ENCODE measurements at regions not wholly inside any gene's neighbourhood (a gene's known extent, or its start where the extent isn't known, plus 50 kb on each side); places are given as distances from the start of the nearest gene placed in this dataset.

DNA sequence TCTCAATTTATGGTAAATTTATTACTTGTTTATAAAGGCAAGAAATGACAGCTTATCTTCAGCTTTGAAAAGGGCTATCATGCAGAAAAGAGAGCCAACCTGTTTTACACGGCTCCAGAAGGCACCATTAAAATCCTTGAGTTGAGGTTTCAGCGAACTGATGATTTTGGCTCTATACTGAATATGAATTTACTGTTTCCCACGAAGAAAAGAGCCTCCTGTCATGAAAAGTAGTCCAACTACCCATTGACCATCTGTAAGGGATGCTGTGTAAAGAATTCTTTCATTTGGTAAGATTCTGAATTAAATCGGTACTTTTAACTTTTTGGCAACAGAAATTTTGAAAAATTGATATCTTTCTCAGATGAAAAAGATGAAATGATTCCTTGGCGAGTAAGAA is 657.6 kb upstream of the ZNF608 start:
- TF ChIP-seq, protein P1, sequence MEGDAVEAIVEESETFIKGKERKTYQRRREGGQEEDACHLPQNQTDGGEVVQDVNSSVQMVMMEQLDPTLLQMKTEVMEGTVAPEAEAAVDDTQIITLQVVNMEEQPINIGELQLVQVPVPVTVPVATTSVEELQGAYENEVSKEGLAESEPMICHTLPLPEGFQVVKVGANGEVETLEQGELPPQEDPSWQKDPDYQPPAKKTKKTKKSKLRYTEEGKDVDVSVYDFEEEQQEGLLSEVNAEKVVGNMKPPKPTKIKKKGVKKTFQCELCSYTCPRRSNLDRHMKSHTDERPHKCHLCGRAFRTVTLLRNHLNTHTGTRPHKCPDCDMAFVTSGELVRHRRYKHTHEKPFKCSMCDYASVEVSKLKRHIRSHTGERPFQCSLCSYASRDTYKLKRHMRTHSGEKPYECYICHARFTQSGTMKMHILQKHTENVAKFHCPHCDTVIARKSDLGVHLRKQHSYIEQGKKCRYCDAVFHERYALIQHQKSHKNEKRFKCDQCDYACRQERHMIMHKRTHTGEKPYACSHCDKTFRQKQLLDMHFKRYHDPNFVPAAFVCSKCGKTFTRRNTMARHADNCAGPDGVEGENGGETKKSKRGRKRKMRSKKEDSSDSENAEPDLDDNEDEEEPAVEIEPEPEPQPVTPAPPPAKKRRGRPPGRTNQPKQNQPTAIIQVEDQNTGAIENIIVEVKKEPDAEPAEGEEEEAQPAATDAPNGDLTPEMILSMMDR (IDR thresholded peaks at IDR 0.05) = no peak
- TF ChIP-seq POLR2A (IDR thresholded peaks at IDR 0.05) = no peak

Measured in lower leg skin (tissue), 3 donors.